ENCODE measurements at regions not wholly inside any gene's neighbourhood (a gene's known extent, or its start where the extent isn't known, plus 50 kb on each side); places are given as distances from the start of the nearest gene placed in this dataset.

- TF ChIP-seq ZNF318 (CRISPR knock-in tag; IDR thresholded peaks at IDR 0.05), result no peak
- TF ChIP-seq HOXD1 (CRISPR knock-in tag; IDR thresholded peaks at IDR 0.05), result no peak
These were observed 1373.4 kb upstream of the C9orf72 start (continued) for GRCh38 chr9:28946648-28947047.

DNA sequence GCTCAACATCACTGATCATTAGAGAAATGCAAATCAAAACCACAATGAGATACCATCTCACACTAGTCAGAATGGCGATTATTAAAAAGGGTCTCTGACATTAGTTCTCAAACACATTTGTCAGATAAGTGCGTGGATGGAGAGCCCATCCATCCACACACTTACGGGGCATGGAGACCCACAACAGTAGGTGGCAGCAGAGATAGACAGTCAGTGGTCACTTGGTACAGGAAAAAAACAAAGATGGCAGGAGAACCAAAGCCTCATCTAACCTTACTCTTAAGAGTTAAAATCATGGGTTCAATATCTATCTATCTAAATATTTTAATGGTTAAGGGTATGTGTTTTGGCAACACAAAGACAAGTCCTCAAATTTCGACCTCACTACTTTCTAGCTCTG, 1378.7 kb upstream of the C9orf72 start:
- no peak for ATAC-seq
- H3K4me1 ChIP-seq (ENCODE audit: insufficient read depth, low read length), result no peaks in the 10 kb centered on the region
- H3K9ac ChIP-seq (ENCODE audit: insufficient read depth, low read depth, low read length), result no peak overlapping the region
- WGBS (ENCODE audit: low lambda C conversion rate), result 0% methylated on average over 4 of the region's 4 CpGs
- no peaks in the 10 kb centered on the region for H4K20me1 ChIP-seq (ENCODE audit: insufficient read depth, low read length)
- H2AFZ ChIP-seq (ENCODE audit: low read length), result no peak overlapping the region
- H3K4me2 ChIP-seq (ENCODE audit: low read depth, low read length), result no peak overlapping the region
- no peaks in the 10 kb centered on the region for H3K79me2 ChIP-seq (ENCODE audit: insufficient read depth, low read length)
- no peaks in the 10 kb centered on the region for H3K36me3 ChIP-seq (replicated peaks in 1 of 2; ENCODE audit: control insufficient read depth in 1 of 2, insufficient read depth in 2 of 2, low read length in 2 of 2)
- ChIA-PET CTCF (ENCODE audit: low intra/inter-chr PET ratio, low total read pairs) (no interaction called here), POLR2A (no interaction called here)
- DNase-seq (ENCODE audit: low spot score), result peak; percentile 4
- H3K4me3 ChIP-seq (replicated peaks in 1 of 3; ENCODE audit: insufficient read depth in 1 of 3, low read depth in 2 of 3, low read length in 3 of 3), result no peak overlapping the region
- H3K27me3 ChIP-seq (ENCODE audit: control insufficient read depth in 1 of 2, insufficient read depth in 2 of 2, low read length in 2 of 2), result no peaks in the 10 kb centered on the region
- no peak for FAIRE-seq
- no TSS peak for BruUV-seq (replicated peaks)
- no peak overlapping the region for H3K27ac ChIP-seq (ENCODE audit: extremely low read length, insufficient read depth, low read length)
- in situ Hi-C loops (cut with HindIII; ENCODE audit: extremely low pct_ligation_motif_present, low pct_unique_long_range_greater_than_20kb), result no loop called here
- intact Hi-C loops (cut with micrococcal nuclease; ENCODE audit: unreplicated experiment), result no loop called here
- H3K9me3 ChIP-seq (ENCODE audit: low read length), result no peaks in the 10 kb centered on the region
- TF ChIP-seq, protein P1, sequence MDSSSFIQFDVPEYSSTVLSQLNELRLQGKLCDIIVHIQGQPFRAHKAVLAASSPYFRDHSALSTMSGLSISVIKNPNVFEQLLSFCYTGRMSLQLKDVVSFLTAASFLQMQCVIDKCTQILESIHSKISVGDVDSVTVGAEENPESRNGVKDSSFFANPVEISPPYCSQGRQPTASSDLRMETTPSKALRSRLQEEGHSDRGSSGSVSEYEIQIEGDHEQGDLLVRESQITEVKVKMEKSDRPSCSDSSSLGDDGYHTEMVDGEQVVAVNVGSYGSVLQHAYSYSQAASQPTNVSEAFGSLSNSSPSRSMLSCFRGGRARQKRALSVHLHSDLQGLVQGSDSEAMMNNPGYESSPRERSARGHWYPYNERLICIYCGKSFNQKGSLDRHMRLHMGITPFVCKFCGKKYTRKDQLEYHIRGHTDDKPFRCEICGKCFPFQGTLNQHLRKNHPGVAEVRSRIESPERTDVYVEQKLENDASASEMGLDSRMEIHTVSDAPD (CRISPR knock-in tag; IDR thresholded peaks at IDR 0.05), result no peak
- no peak for TF ChIP-seq ZNF780A (CRISPR knock-in tag; IDR thresholded peaks at IDR 0.05)
- no peak for TF ChIP-seq ZSCAN25 (CRISPR knock-in tag; IDR thresholded peaks at IDR 0.05)
- TF ChIP-seq, protein P2, sequence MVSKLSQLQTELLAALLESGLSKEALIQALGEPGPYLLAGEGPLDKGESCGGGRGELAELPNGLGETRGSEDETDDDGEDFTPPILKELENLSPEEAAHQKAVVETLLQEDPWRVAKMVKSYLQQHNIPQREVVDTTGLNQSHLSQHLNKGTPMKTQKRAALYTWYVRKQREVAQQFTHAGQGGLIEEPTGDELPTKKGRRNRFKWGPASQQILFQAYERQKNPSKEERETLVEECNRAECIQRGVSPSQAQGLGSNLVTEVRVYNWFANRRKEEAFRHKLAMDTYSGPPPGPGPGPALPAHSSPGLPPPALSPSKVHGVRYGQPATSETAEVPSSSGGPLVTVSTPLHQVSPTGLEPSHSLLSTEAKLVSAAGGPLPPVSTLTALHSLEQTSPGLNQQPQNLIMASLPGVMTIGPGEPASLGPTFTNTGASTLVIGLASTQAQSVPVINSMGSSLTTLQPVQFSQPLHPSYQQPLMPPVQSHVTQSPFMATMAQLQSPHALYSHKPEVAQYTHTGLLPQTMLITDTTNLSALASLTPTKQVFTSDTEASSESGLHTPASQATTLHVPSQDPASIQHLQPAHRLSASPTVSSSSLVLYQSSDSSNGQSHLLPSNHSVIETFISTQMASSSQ (IDR thresholded peaks at IDR 0.05; ENCODE audit: low read depth), result no peak
- TF ChIP-seq, protein P2 (CRISPR knock-in tag; IDR thresholded peaks at IDR 0.05; ENCODE audit: borderline replicate concordance), result no peak
